Sigmoid colon (tissue), 6 donors: ENCODE measurements at regions not wholly inside any gene's neighbourhood (a gene's known extent, or its start where the extent isn't known, plus 50 kb on each side); places are given as distances from the start of the nearest gene placed in this dataset.

Experiments
- DNase-seq: peaks from one replicate; pipeline ENCODE4 v3.0.0-alpha.2; 2019
- H3K27ac ChIP-seq, 4 donors: fragments of 200-600 bp; sonication (generic); one replicate each; pipeline ENCODE4 v1.5.1; 2016 to 2019; ENCODE audit warnings: mild to moderate bottlenecking in 1 of 4
- H3K27me3 ChIP-seq, 3 donors: fragments of 200-600 bp; sonication (generic); one replicate each; pipeline ENCODE4 v1.5.1; 2019; ENCODE audit warnings: mild to moderate bottlenecking in 1 of 3
- H3K36me3 ChIP-seq, 4 donors: fragments of 200-600 bp; sonication (generic); one replicate each; pipeline ENCODE4 v1.5.1; 2016 to 2019
- H3K4me1 ChIP-seq, 4 donors: fragments of 200-600 bp; sonication (generic); one replicate each; pipeline ENCODE4 v1.5.1; 2017 to 2019
- H3K4me3 ChIP-seq, 4 donors: fragments of 200-600 bp; sonication (generic); one replicate each; pipeline ENCODE4 v1.5.1; 2017 to 2019; ENCODE audit warnings: mild to moderate bottlenecking in 2 of 4, moderate library complexity in 1 of 4
- H3K9me3 ChIP-seq, 4 donors: fragments of 200-600 bp in 3 of 4; sonication (generic) in 3 of 4; one replicate each; pipeline versions ENCODE4 v1.5.1 to v1.6.1; 2013 to 2019
- CTCF ChIP-seq, 4 experiments: fragments of 450-650 bp in 3 of 4; fragments of 200-600 bp in 1 of 4; IDR thresholded peaks; one replicate each; pipeline ENCODE4 v1.5.1; 2016 to 2019; ENCODE audit warnings: antibody characterized with exemption in 4 of 4, mild to moderate bottlenecking in 3 of 4, moderate library complexity in 2 of 4
- EP300 ChIP-seq, 4 donors: sonication (generic); formaldehyde crosslinking; IDR thresholded peaks; one replicate each; pipeline ENCODE4 v1.6.1; 2017; ENCODE audit warnings: antibody characterized with exemption in 4 of 4
- POLR2A ChIP-seq, 2 donors: fragments of 450-650 bp; IDR thresholded peaks; one replicate each; pipeline ENCODE4 v1.6.1; 2016; ENCODE audit warnings: antibody characterized with exemption in 2 of 2, mild to moderate bottlenecking in 2 of 2, moderate library complexity in 2 of 2
- POLR2AphosphoS5 ChIP-seq, 4 donors: sonication (generic); formaldehyde crosslinking; IDR thresholded peaks; one replicate each; pipeline ENCODE4 v1.6.1; 2017; ENCODE audit warnings: antibody characterized with exemption in 4 of 4
- WGBS, 2 donors: extraction: QIAGEN DNeasy Blood & Tissue Kit; methylation state at CpG; one replicate each; pipeline ENCODE4 v1.1.7; 2013; 5-methylcytosine and 5-hydroxymethylcytosine counted together
- intact Hi-C: fragments of 100-400 bp; cut with DNase I; formaldehyde crosslinking; loops from one replicate; pipeline ENCODE4 v1.15.1; 2023
- donor health status: healthy with polysubstance abuse.
- donor health status: healthy.

GRCh38 chr6:105889902-105890301, 196.2 kb upstream of the PRDM1 start:
- no peaks in the 10 kb centered on the region for H3K36me3 ChIP-seq
- WGBS, 2 donors, result 96 to 98% methylated on average over 2 of the region's 2 CpGs
- H3K27ac ChIP-seq, result no peak overlapping the region
- H3K4me1 ChIP-seq, result no peaks in the 10 kb centered on the region
- no peak overlapping the region for H3K4me3 ChIP-seq
- no peaks in the 10 kb centered on the region for H3K27me3 ChIP-seq
- DNase-seq, result no peak
- H3K9me3 ChIP-seq, result no peaks in the 10 kb centered on the region
- intact Hi-C loops, result no loop called here
- TF ChIP-seq POLR2A (IDR thresholded peaks at IDR 0.05), result no peak
- TF ChIP-seq POLR2AphosphoS5 (IDR thresholded peaks at IDR 0.05), result no peak
- no peak for TF ChIP-seq CTCF (IDR thresholded peaks at IDR 0.05)
- no peak for TF ChIP-seq EP300 (IDR thresholded peaks at IDR 0.05)

DNA sequence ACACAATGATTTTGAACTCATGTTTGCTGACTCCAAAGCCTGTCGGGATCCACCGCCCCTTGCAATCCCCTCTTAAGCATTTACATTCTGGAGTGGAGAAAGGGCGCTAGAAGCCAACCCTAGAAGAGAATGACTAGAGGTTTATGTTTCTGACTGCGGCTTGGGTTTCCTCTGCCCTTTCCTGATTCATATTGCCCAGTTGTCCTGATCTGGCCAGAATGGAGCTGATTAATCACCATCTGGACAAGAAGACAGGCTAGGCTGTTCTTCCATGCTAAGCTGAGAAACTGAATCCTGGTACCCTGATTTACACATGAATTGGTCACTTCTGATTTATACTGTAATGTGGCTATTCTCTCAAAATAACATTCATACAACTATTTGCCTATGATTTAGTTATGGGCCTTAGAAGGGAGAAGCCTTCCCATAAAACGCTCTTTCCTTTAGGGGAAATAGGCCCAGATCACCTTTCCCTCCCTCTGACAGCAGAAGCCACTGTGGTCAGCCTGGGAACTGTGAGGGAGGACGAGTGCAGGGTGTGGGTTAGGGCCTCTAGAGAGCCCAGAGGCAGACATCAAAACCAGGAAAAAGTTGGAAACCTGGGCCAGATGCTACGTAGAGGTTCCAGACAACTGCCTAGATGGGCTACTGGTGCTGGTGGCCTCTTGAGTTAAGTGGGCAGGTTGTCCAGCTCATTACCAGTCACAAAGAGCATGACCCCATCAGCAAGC, 199.2 kb upstream of the PRDM1 start:
- 91 to 94% methylated on average over 7 of the region's 7 CpGs for WGBS, 2 donors
- no peaks in the 10 kb centered on the region for H3K36me3 ChIP-seq
- H3K27ac ChIP-seq, result no peak overlapping the region
- no peaks in the 10 kb centered on the region for H3K4me1 ChIP-seq
- H3K27me3 ChIP-seq, result no peaks in the 10 kb centered on the region
- intact Hi-C loops, result no loop called here
- TF ChIP-seq POLR2AphosphoS5 (IDR thresholded peaks at IDR 0.05), result no peak
- TF ChIP-seq CTCF (IDR thresholded peaks at IDR 0.05), result no peak
- TF ChIP-seq POLR2A (IDR thresholded peaks at IDR 0.05), result no peak
- no peak for TF ChIP-seq EP300 (IDR thresholded peaks at IDR 0.05)
- H3K9me3 ChIP-seq, result no peaks in the 10 kb centered on the region
- no peak overlapping the region for H3K4me3 ChIP-seq
- no peak for DNase-seq

DNA sequence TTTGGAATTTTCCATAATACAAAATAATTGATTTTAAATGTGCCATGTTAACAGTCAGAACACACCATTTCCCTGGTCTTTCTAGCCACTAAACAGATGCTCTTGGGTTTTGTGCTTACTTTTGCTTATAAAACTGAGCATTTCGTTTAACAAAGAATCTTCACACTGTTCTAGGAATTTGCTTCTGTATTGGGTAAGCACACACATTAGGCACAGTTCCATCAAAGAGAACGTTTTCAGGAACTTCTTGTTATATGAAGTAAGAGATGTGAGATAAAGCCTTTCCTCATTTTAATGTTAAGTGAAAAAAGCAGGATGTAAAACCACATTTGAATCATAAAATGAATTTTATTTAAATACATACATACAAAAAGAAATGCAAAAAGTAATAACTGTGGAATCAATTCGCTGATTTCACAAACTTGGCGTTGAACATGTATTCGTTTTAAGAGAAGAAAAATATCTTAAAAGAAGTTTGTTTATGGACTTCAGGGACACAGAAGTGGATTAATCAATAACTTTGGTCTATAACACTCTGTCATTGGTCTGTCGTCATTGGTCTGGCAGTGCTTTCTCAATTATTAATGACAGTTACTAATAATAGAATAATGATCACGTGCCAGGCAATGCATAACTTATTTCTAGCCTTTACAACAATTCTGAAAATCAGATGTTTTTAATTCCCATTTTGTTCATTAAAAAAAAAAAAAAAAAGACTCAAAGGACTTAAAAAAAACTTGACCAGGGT, 199.9 kb upstream of the PRDM1 start:
- no peak for DNase-seq
- no peaks in the 10 kb centered on the region for H3K27me3 ChIP-seq
- no peaks in the 10 kb centered on the region for H3K4me1 ChIP-seq
- no peak overlapping the region for H3K27ac ChIP-seq
- WGBS, 2 donors, result 58 to 70% methylated on average over 7 of the region's 7 CpGs
- no peaks in the 10 kb centered on the region for H3K9me3 ChIP-seq
- no peaks in the 10 kb centered on the region for H3K36me3 ChIP-seq
- no peak overlapping the region for H3K4me3 ChIP-seq
- no peak for TF ChIP-seq EP300 (IDR thresholded peaks at IDR 0.05)
- TF ChIP-seq POLR2AphosphoS5 (IDR thresholded peaks at IDR 0.05), result peak in 1 of 4 donors; percentile 8
- intact Hi-C loops, result no loop called here

- TF ChIP-seq CTCF (IDR thresholded peaks at IDR 0.05) (no peak), POLR2A (IDR thresholded peaks at IDR 0.05) (no peak), EP300 (IDR thresholded peaks at IDR 0.05) (no peak), POLR2AphosphoS5 (IDR thresholded peaks at IDR 0.05) (no peak)
- H3K27ac ChIP-seq, result no peak overlapping the region
These were observed 201.7 kb upstream of the PRDM1 start for GRCh38 chr6:105884426-105884825.

GRCh38 chr6:105884011-105884410, 202.1 kb upstream of the PRDM1 start:
- Histone ChIP-seq H3K36me3 (no peaks in the 10 kb centered on the region), H3K9me3 (no peaks in the 10 kb centered on the region), H3K27me3 (no peaks in the 10 kb centered on the region), H3K27ac (no peak overlapping the region), H3K4me1 (no peaks in the 10 kb centered on the region), H3K4me3 (no peak overlapping the region)
- DNase-seq, result no peak
- intact Hi-C loops, result no loop called here
- TF ChIP-seq CTCF (IDR thresholded peaks at IDR 0.05) (no peak), POLR2A (IDR thresholded peaks at IDR 0.05) (no peak), EP300 (IDR thresholded peaks at IDR 0.05) (no peak)
- WGBS, 2 donors, result 71 to 92% methylated on average over 4 of the region's 4 CpGs

More at GRCh38 chr6:105884426-105884825, 201.7 kb upstream of the PRDM1 start:
- no peaks in the 10 kb centered on the region for H3K27me3 ChIP-seq
- intact Hi-C loops, result no loop called here
- H3K4me1 ChIP-seq, result no peaks in the 10 kb centered on the region
- WGBS, 2 donors, result 72 to 80% methylated on average over 7 of the region's 7 CpGs
- DNase-seq, result no peak
- H3K4me3 ChIP-seq, result no peak overlapping the region
- no peaks in the 10 kb centered on the region for H3K9me3 ChIP-seq
- H3K36me3 ChIP-seq, result no peaks in the 10 kb centered on the region
